Caki2 (cell line): ENCODE measurements at regions not wholly inside any gene's neighbourhood (a gene's known extent, or its start where the extent isn't known, plus 50 kb on each side); places are given as distances from the start of the nearest gene placed in this dataset.

Source experiments
- DNase-seq: peaks from one replicate; pipeline ENCODE4 v3.0.0-alpha.2; 2015; ENCODE audit warnings: low read depth
- in situ Hi-C: cut with HindIII; loops from 2 replicates; pipeline ENCODE4 v1.10.0; 2016; ENCODE audit warnings: low sequenced_read_pairs, low pct_unique_long_range_greater_than_20kb, mixed read lengths

GRCh38 chr1:238596703-238597102 is 706.0 kb upstream of the ZP4 start:
- in situ Hi-C loops = no loop called here
- no peak for DNase-seq

- in situ Hi-C loops = no loop called here
- no peak for DNase-seq
Measured at GRCh38 chr1:238592621-238593020, 701.9 kb upstream of the ZP4 start.

- in situ Hi-C loops = no loop called here
- no peak for DNase-seq
Measured at GRCh38 chr1:238589843-238590435, 699.2 kb upstream of the ZP4 start.

- no peak for DNase-seq
- in situ Hi-C loops = no loop called here
Measured at GRCh38 chr1:238582816-238583215, 692.1 kb upstream of the ZP4 start.

GRCh38 chr1:238581332-238581731 is 690.6 kb upstream of the ZP4 start:
- DNase-seq = no peak
- in situ Hi-C loops = no loop called here

GRCh38 chr1:238568735-238569134 is 678.0 kb upstream of the ZP4 start:
- no peak for DNase-seq
- in situ Hi-C loops = no loop called here

GRCh38 chr1:238562341-238562740 is 671.6 kb upstream of the ZP4 start:
- in situ Hi-C loops = no loop called here
- DNase-seq = peak; percentile 4

GRCh38 chr1:238558746-238559145 is 668.0 kb upstream of the ZP4 start:
- no peak for DNase-seq
- in situ Hi-C loops = no loop called here

GRCh38 chr1:238558156-238558555 is 667.4 kb upstream of the ZP4 start:
- no peak for DNase-seq
- in situ Hi-C loops = no loop called here

- DNase-seq = no peak
- in situ Hi-C loops = no loop called here
Measured at GRCh38 chr1:238552271-238552670, 661.5 kb upstream of the ZP4 start.

GRCh38 chr1:238549137-238549536 is 658.4 kb upstream of the ZP4 start:
- in situ Hi-C loops = no loop called here
- DNase-seq = no peak

GRCh38 chr1:238546118-238546517 is 655.4 kb upstream of the ZP4 start:
- DNase-seq = no peak
- in situ Hi-C loops = no loop called here

GRCh38 chr1:238537641-238538040 is 646.9 kb upstream of the ZP4 start:
- in situ Hi-C loops = no loop called here

GRCh38 chr1:238530209-238530851 is 639.6 kb upstream of the ZP4 start:
- in situ Hi-C loops = no loop called here
- no peak for DNase-seq

More at GRCh38 chr1:238537641-238538040, 646.9 kb upstream of the ZP4 start:
- DNase-seq = no peak

GRCh38 chr1:238517711-238518110 is 627.0 kb upstream of the ZP4 start:
- in situ Hi-C loops = no loop called here
- DNase-seq = no peak

GRCh38 chr1:238501290-238501689 is 610.6 kb upstream of the ZP4 start:
- no peak for DNase-seq
- in situ Hi-C loops = no loop called here

GRCh38 chr1:238499021-238499420 is 608.3 kb upstream of the ZP4 start:
- in situ Hi-C loops = no loop called here
- DNase-seq = no peak

- in situ Hi-C loops = no loop called here
- DNase-seq = no peak
Measured at GRCh38 chr1:238492271-238492670, 601.5 kb upstream of the ZP4 start.

- in situ Hi-C loops = no loop called here
- DNase-seq = no peak
Measured at GRCh38 chr1:238491265-238491664, 600.5 kb upstream of the ZP4 start.

GRCh38 chr1:238489006-238489405 is 598.3 kb upstream of the ZP4 start:
- no peak for DNase-seq
- in situ Hi-C loops = no loop called here
